ENCODE measurements at regions not wholly inside any gene's neighbourhood (a gene's known extent, or its start where the extent isn't known, plus 50 kb on each side); places are given as distances from the start of the nearest gene placed in this dataset.
"Not testable (repeated sequence)": the region's sequence is repeated elsewhere in the genome, so short reads cannot be mapped to it uniquely, and the experiment has no call there.

- DNase-seq, result no peak
- intact Hi-C loops (cut with DNase I), result loop anchor here (5.0 kb wide), 1 partner anchor 101 kb away; the partner anchor contains the start of gene WAC
Observed at GRCh38 chr10:28431139-28431538, 101.8 kb upstream of the WAC start.

DNA sequence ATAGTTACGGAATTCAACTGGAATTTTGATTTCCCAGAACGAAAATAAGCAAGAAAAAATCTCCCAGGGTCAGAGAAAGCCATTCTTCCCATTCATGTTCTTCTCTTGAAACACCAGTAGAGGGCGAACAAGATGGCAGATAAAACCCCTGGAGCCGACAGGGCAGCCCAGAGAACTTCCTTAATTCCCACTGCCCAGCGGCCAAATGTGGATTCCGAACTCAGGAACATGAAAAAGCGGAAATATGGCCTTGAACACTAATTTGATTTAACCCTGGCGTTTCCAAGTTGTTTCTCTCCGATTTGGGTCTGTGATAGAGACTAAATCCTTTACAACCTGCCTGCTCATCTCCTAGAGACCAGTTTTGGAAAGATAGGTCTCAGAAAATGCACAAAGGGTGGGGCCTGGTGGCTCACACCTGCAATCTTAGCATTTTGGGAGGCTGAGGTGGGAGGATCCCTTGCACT, 100.7 kb upstream of the WAC start:
- DNase-seq, result peak in 7 of 10 donors; percentile 35 to 89 (median 46)
- intact Hi-C loops (cut with DNase I), result loop anchor here (2.0 to 5.0 kb wide), 2 partner anchors 100 to 157 kb away; partner anchors contain the start of gene WAC

DNA sequence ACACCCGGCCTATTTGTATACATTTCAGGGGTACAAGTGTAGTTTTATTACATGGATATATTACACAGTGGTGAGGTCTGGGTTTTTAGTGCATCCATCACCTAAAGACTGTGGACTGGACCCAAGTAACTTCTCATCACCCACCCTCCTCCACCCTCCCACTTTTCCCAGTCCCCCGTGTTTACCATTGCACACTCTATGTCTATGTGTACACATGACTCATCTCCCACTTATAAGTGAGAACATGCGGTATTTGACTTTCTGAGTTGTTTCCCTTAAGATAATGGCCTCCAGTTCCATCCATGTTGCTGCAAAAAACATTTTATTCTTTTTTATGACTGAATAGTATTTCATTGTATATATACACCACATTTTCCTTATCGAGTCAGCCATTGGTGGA, 98.9 kb upstream of the WAC start:
- no peak for DNase-seq
- intact Hi-C loops (cut with DNase I), result loop anchor here (5.0 kb wide), 1 partner anchor 98 kb away; the partner anchor contains the start of gene WAC

GRCh38 chr10:28442403-28442802, 90.5 kb upstream of the WAC start:
- intact Hi-C loops (cut with DNase I), result no loop called here
- no peak for DNase-seq

- DNase-seq, result no peak
- intact Hi-C loops (cut with DNase I), result no loop called here
Observed at GRCh38 chr10:28444031-28444430, 88.9 kb upstream of the WAC start.

DNA sequence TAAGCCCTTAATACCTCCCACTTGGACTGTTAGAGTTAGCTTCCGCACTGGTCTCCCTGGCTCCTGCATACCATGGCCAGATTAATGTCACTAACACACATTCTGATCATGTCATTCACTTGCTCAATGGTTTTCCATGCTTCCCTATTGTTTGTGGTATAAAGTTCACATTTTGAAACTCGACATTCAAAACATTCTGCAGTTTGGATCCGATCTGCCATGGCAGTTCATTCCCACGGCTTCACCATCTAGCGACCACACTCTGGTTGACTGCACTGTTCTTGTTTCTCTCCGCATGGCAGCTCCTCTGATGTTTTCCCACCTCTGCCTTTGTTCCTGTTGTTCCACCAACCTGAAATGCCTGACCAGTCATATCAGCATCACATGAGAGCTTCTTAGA, 87.4 kb upstream of the WAC start:
- DNase-seq, result no peak
- intact Hi-C loops (cut with DNase I), result no loop called here

DNA sequence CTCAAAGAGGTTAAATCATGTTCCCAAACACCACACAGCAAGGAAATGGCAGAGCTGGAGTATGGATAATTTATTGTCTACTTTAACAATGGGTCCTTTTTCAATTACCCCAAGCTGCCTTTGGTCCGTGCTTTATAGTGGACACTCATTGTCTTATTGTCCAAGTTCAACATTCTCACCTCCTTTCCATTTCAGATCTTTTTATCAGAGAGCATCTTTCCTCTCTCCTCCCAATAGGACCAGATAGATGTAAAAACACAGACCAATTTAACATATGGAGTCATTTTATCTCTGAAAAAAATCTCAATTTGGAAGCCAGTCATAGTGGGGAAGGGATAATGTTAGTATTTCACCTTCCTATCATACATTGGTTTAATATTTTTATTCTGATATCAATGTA, 83.5 kb upstream of the WAC start:
- intact Hi-C loops (cut with DNase I), result no loop called here
- DNase-seq, result no peak

- intact Hi-C loops (cut with DNase I), result no loop called here
Observed at GRCh38 chr10:28449926-28450325, 83.0 kb upstream of the WAC start.

DNA sequence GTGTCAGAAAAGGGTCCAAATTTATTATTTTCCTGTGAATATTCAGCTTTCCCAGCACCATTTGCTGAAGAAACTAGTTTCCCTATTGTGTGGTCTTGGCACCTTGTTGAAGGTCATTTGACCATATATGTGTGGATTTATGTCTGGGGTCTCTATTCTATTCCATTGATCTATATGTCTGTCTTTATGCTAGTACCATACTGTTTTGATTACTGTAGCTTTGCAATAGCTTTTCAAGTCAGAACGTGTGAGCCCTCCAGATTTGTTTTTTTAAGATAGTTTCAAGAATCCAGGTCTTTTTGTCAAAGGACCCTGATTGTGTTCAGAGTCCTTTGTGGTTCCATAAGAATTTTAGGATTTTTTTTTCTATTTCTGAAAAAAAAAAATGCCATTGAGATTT, 79.0 kb upstream of the WAC start:
- no peak for DNase-seq
- intact Hi-C loops (cut with DNase I), result no loop called here

More at GRCh38 chr10:28449926-28450325, 83.0 kb upstream of the WAC start:
- DNase-seq, result no peak

DNA sequence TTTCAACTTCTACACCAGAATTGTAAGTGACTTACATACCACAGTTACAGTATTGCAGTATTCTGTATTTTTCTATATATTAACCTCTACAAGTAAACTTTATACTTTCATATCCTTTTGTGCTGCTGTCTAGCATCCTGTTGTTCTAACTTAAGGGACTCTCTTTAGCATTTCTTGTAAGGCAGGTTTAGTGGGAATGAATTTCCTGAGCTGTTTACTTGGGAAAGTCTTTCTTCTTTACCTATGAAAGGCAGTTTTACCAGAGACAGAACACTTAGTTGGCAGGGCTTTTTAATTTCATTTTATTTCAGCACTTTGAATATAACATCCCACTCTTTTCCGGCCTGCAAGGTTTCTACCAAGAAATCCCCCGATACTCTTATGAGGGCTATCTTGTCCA, 75.8 kb upstream of the WAC start:
- no peak for DNase-seq
- intact Hi-C loops (cut with DNase I), result no loop called here

DNA sequence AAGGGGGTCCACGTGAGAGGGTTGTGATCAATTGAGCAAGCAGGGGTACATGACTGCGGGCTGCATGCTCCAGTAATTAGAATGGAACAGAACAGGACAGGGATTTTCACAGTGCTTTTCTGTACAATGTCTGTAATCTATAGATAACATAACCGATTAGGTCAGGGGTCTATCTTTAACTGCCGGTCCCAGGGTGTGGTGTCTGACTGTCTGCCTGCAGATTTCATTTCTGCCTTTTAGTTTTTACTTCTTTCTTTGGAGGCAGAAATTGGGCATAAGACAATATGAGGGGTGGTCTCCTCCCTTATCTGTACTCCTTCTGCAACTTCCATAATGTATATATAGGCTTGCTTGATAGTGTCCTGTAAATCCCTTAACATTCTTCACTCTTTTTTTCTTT, 75.0 kb upstream of the WAC start:
- intact Hi-C loops (cut with DNase I); DNase-seq: not testable (repeated sequence)

DNA sequence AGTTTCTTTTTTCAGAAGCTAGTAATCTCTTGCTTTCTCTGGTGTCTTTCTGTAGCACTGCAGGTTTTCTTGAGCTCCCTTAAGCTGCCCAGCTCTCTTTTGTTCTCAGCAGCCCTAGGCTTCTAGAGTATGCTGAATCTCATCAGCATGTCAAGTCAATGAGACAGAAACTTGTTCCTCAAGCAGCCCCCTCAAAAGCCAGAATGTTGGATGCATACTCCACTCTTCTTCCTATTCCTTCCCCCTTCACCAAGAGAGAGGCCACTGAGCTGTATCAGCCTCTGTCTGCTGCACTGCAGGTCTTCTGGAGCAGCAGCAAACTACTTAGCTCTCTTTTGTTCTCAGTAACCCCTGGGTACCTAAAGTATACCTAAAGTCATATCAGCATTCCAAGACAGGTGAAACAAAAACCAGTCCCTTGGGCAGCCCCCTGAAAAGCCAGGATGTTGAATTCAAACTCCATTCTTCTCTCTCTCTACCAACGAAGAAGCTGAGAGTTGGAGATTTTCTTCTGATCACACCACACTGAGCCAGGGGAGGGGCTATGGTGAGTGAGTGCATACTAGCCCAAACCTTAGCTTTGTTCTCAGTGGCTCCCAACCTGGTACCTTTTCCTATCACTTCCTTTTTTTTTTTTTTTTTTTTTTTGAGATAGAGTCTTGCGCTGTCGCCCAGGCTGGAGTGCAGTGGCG, 73.3 kb upstream of the WAC start:
- intact Hi-C loops (cut with DNase I), result no loop called here
- no peak for DNase-seq

- intact Hi-C loops (cut with DNase I), result no loop called here
- DNase-seq, result no peak
Observed at GRCh38 chr10:28463141-28463540, 69.8 kb upstream of the WAC start.

DNA sequence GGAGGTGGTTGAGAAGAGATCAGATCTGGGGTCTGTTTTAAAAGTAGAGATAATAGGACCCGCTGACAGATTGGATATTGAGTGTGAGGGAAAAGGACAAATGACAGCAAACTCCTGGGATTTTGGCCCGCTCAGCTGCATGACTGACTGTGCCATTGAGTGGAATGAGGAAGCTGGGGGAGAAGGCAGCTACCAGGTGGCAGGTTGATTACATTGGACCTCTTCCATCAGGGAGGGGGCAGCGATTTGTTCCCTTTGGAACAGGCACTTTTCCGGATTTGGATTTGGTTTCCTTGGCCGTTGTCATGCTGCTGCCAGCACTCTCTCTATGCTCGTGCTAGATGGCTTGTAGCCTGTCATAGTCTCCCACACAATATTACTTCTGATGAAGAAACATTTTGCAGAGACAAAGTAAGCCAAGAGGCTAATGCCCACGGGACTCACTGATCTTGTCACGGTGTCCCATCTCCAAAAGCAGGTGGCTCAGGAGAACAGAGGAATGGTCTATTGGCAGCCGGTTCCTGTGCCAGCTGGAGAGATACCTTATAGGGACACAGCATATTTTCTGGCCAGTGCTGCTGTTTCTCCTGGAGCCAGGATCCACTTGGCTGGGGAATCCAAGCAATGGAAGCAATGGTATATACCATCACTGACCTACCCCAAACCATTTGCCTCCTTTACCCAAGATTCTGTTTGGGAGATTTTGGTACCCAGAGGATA, 69.1 kb upstream of the WAC start:
- intact Hi-C loops (cut with DNase I), result no loop called here
- peak in 2 of 10 donors; percentile 9 to 13 for DNase-seq

GRCh38 chr10:28467615-28468014, 65.3 kb upstream of the WAC start:
- no peak for DNase-seq

GRCh38 chr10:28468707-28469483, 64.0 kb upstream of the WAC start:
- intact Hi-C loops (cut with DNase I), result no loop called here
- DNase-seq, result no peak

More at GRCh38 chr10:28467615-28468014, 65.3 kb upstream of the WAC start:
- intact Hi-C loops (cut with DNase I), result no loop called here

DNA sequence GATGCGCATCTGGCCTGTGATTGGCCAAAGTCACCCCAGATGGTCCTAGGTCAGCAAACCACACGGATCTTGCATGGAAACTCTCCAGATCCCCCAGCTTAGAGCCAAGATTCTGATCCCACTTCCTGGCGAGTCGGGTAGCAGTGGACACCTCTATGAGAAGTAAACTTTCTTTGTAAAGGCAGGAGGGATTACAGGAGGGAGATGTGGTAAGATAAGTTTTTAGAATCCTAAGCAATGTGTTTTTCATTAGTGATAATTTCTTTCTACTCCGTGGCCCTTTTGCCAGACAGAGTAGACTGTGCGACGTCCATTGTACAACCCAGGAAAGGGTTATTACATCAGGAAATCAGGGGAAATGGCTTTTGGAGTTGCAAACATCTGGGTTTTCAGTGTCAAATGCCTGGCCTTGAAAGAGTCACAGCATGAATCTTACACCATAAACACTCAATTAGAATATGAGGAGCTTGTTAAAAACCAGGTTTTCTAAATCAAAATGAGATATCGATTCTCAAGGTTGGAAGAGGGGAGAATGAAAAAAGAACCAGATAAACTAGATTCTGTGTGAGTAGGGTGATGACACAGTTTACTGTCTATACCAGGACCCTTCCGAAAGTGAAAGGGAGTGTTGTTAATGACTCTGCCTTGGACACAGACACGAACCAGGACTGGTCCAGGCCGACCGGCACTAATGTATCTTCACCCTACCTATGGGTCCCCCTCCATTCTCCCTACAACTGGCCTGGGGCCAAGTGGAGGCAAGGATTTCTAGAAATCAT, 61.9 kb upstream of the WAC start:
- DNase-seq, result peak in 1 of 10 donors; percentile 58
- intact Hi-C loops (cut with DNase I), result no loop called here

- DNase-seq, result peak in 1 of 10 donors; percentile 22
- intact Hi-C loops (cut with DNase I), result no loop called here
Observed at GRCh38 chr10:28471652-28472050, 61.3 kb upstream of the WAC start.

GRCh38 chr10:28478646-28479045, 54.3 kb upstream of the WAC start:
- intact Hi-C loops (cut with DNase I), result no loop called here
- no peak for DNase-seq

- intact Hi-C loops (cut with DNase I), result no loop called here
- no peak for DNase-seq
Observed at GRCh38 chr10:28479425-28479865, 53.5 kb upstream of the WAC start.

Measured in posterior cingulate gyrus (tissue), 11 donors.